Transverse colon (tissue), 4 donors: ENCODE measurements at regions not wholly inside any gene's neighbourhood (a gene's known extent, or its start where the extent isn't known, plus 50 kb on each side); places are given as distances from the start of the nearest gene placed in this dataset.

ENCODE experiments used
- CTCF ChIP-seq, 5 experiments: fragments of 200-600 bp in 3 of 5; fragments of 450-650 bp in 2 of 5; sonication (generic) in 3 of 5; IDR thresholded peaks; 1 replicate in 2 of 5; 2 replicates in 3 of 5; pipeline ENCODE4 v1.5.1; 2016 to 2017; ENCODE audit warnings: antibody characterized with exemption in 5 of 5, inconsistent platforms in 3 of 5, mild to moderate bottlenecking in 2 of 5, moderate library complexity in 1 of 5
- EP300 ChIP-seq: sonication (generic); formaldehyde crosslinking; IDR thresholded peaks from one replicate; pipeline ENCODE4 v1.6.1; 2017; ENCODE audit warnings: antibody characterized with exemption, low read depth
- POLR2A ChIP-seq: fragments of 450-650 bp; IDR thresholded peaks from one replicate; pipeline ENCODE4 v1.6.1; 2016; ENCODE audit warnings: antibody characterized with exemption, mild to moderate bottlenecking, moderate library complexity
- POLR2AphosphoS5 ChIP-seq, 3 donors: sonication (generic); formaldehyde crosslinking; IDR thresholded peaks; one replicate each; pipeline ENCODE4 v1.6.1; 2016; ENCODE audit warnings: antibody characterized with exemption in 3 of 3

- TF ChIP-seq CTCF (IDR thresholded peaks at IDR 0.05) (no peak), POLR2AphosphoS5 (IDR thresholded peaks at IDR 0.05) (no peak), POLR2A (no peak), EP300 (no peak)
Measured at GRCh38 chr2:136059036-136059472, 58.9 kb downstream of the CXCR4 start.
